Mucosa of rectum (tissue), 2 donors: ENCODE measurements at regions not wholly inside any gene's neighbourhood (a gene's known extent, or its start where the extent isn't known, plus 50 kb on each side); places are given as distances from the start of the nearest gene placed in this dataset.

Experiments used
- H3K27ac ChIP-seq, 2 donors: one replicate each; pipeline ENCODE4 v1.7.0; 2013; ENCODE audit warnings: inconsistent platforms in 2 of 2, low read depth in 2 of 2, low read length in 2 of 2
- H3K27me3 ChIP-seq, 2 donors: one replicate each; pipeline ENCODE4 v1.7.0; 2013; ENCODE audit warnings: low read length in 2 of 2; ENCODE audit not compliant: control insufficient read depth in 2 of 2, insufficient read depth in 2 of 2
- H3K36me3 ChIP-seq, 2 donors: one replicate each; pipeline ENCODE4 v1.7.0; 2013; ENCODE audit warnings: low read length in 2 of 2; ENCODE audit not compliant: control insufficient read depth in 2 of 2, insufficient read depth in 2 of 2
- H3K4me1 ChIP-seq, 2 donors: one replicate each; pipeline ENCODE4 v1.7.0; 2013; ENCODE audit warnings: low read length in 2 of 2, mild to moderate bottlenecking in 1 of 2; ENCODE audit not compliant: control insufficient read depth in 2 of 2, insufficient read depth in 2 of 2
- H3K4me3 ChIP-seq, 2 donors: one replicate each; pipeline ENCODE4 v1.7.0; 2013; ENCODE audit warnings: low read length in 2 of 2
- H3K9ac ChIP-seq, 2 donors: one replicate each; pipeline ENCODE4 v1.7.0; 2013; ENCODE audit warnings: low read length in 2 of 2, low read depth in 1 of 2, mild to moderate bottlenecking in 1 of 2
- H3K9me3 ChIP-seq, 2 donors: one replicate each; pipeline ENCODE4 v1.7.0; 2013; ENCODE audit warnings: low read length in 2 of 2; ENCODE audit not compliant: control insufficient read depth in 2 of 2
- donor health status: healthy.
- donor health status: Normal muscosa, but diverticular disease.

DNA sequence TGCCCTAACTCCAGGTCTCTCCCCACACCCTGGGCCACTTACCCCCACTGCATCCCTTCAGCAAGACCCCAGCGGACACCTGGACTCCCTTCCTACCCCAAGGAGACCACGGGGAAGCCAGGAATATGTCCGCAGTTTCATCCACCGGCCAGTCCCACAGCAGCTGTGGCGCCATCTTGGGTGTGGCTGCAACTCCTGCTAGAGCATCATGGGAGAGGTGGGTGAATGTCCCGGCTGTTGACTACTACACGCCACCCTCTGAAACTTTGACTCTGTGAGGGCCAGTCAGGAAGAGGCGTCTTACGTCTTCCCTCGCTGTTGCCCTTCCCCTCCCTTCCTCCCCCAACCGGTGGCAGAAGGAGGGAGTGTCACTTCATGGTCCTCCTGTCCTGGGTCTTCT lies 238.3 kb upstream of the RNF32 start:
- Histone ChIP-seq H3K36me3 (no peaks in the 10 kb centered on the region), H3K9ac (no peak overlapping the region), H3K27me3 (no peaks in the 10 kb centered on the region), H3K4me3 (no peak overlapping the region), H3K27ac (no peak overlapping the region), H3K9me3 (no peaks in the 10 kb centered on the region), H3K4me1 (no peaks in the 10 kb centered on the region)

DNA sequence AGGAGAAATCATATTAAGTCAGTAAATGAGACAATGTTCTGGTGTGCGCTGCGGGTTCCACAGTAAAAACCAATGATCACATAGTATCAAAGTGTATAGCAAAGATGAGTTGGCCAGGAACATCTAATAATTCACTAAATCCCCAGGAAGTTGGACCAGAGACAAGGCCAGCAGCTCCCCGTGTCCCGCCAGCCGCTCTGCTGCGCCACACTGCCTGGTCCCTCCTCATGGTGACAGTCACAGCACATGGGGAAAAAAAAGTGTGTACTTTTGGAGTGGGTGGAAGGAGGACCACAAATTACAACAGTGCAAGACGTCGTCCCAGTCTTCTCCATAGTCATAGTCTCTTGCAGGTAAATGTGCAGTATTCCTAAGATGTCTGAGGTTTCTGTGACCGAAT lies 239.0 kb upstream of the RNF32 start:
- H3K9me3 ChIP-seq: no peaks in the 10 kb centered on the region
- H3K36me3 ChIP-seq: no peaks in the 10 kb centered on the region
- H3K4me3 ChIP-seq: no peak overlapping the region
- H3K9ac ChIP-seq: no peak overlapping the region
- H3K27ac ChIP-seq: no peak overlapping the region
- no peaks in the 10 kb centered on the region for H3K27me3 ChIP-seq
- no peaks in the 10 kb centered on the region for H3K4me1 ChIP-seq

GRCh38 chr7:156400046-156400445 lies 240.5 kb upstream of the RNF32 start:
- Histone ChIP-seq H3K4me1 (no peaks in the 10 kb centered on the region), H3K9ac (no peak overlapping the region), H3K9me3 (no peaks in the 10 kb centered on the region), H3K36me3 (no peaks in the 10 kb centered on the region), H3K27ac (no peak overlapping the region), H3K4me3 (no peak overlapping the region), H3K27me3 (no peaks in the 10 kb centered on the region)

DNA sequence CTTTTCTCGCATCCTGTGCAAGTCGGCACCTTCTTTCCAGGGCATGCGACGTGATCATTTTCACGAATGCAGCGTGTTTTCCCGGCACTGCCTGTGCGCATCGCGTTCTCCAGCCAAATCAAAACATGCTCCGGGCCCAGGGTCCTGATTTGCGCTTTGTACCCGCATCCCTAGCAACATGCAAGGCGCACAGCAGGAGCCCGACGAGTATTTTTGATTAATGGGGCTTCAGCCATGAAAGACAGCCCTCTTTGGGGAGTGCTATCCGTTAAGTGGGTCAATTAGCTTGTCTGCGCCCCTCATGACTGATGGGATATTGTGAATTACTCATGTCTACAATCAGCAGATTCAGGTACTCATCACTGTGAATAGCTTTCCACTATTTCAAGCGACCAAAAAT lies 243.3 kb upstream of the RNF32 start:
- Histone ChIP-seq H3K36me3 (no peaks in the 10 kb centered on the region), H3K9me3 (no peaks in the 10 kb centered on the region), H3K27me3 (no peaks in the 10 kb centered on the region), H3K9ac (no peak overlapping the region), H3K4me1 (no peaks in the 10 kb centered on the region), H3K27ac (no peak overlapping the region), H3K4me3 (no peak overlapping the region)

DNA sequence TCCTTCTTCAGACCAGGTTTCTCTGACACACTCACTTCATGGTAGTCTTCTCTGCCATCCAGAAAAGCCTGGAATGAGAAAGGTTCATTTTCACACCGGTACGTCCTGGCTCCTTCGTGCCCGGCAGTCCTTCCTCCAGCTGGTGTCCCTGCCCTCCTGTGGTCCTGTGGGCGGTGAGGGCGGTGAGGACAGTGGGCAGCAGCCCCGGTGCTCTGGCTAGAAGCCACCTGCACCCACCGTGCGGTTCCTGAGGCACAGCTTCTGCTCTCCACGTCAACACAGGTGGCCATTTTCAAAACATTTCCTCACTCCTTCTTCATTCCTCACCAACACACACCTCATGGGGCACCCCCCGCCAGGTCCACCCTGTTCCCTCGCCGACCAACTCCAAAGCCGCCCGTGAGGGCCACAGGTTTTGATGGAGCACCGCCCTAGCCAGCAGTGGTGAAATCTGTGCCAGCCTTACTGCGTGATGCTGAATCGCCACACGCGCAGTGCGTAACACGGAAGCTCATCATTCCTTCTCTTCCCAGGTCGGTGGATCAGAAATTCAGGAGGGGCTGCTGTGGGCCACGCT lies 251.4 kb upstream of the RNF32 start:
- no peak overlapping the region for H3K4me3 ChIP-seq
- no peaks in the 10 kb centered on the region for H3K27me3 ChIP-seq
- H3K9ac ChIP-seq: no peak overlapping the region
- no peaks in the 10 kb centered on the region for H3K36me3 ChIP-seq
- H3K4me1 ChIP-seq: no peaks in the 10 kb centered on the region
- H3K9me3 ChIP-seq: no peaks in the 10 kb centered on the region
- no peak overlapping the region for H3K27ac ChIP-seq

DNA sequence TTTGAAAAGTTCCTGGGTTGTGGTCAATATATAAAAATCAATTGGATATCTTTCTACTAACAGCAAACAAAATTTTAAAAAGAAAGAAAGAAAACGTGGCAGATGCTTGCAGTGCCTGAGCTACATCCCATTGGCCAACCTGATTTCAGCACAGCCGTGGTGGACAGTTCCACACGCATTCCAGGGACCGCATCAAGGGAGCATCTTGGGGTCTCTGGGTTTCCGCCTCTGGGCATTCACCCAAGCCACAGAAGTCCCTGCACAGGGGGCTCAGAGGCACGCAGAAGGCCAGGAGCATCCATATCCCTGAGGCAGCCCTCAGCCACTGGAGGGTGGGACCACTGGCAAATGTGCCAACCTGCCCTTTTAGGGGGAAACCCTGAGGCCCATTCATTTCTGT lies 254.5 kb upstream of the RNF32 start:
- Histone ChIP-seq H3K9me3 (no peaks in the 10 kb centered on the region), H3K4me1 (no peaks in the 10 kb centered on the region), H3K27ac (no peak overlapping the region), H3K4me3 (no peak overlapping the region), H3K9ac (no peak overlapping the region), H3K27me3 (no peaks in the 10 kb centered on the region), H3K36me3 (no peaks in the 10 kb centered on the region)

- Histone ChIP-seq H3K4me1 (no peaks in the 10 kb centered on the region), H3K27ac (no peak overlapping the region), H3K9me3 (no peaks in the 10 kb centered on the region), H3K4me3 (no peak overlapping the region), H3K36me3 (no peaks in the 10 kb centered on the region), H3K27me3 (no peaks in the 10 kb centered on the region), H3K9ac (no peak overlapping the region)
Measured at GRCh38 chr7:156384706-156385105, 255.9 kb upstream of the RNF32 start.

DNA sequence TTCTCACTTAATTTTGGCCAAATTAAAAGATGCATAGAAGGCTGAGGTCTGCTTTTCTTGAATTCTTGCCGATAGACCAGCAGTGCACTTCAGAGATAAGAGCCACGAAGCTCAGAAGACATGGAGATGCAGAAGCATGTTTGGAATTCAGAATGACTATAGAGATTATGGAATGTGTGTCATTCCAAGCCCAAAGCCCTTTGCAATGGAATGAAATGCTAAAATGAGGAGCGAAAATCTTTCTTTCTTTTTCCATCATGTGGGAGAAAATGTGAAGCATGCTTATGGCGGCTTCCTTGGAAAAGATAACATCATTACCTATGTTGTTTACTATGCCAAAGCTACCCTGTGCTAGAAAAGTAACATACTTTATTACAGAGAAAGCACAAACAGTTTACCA lies 257.0 kb upstream of the RNF32 start:
- H3K27me3 ChIP-seq: no peaks in the 10 kb centered on the region
- no peak overlapping the region for H3K9ac ChIP-seq
- no peaks in the 10 kb centered on the region for H3K4me1 ChIP-seq
- no peak overlapping the region for H3K4me3 ChIP-seq
- no peaks in the 10 kb centered on the region for H3K9me3 ChIP-seq
- no peak overlapping the region for H3K27ac ChIP-seq
- no peaks in the 10 kb centered on the region for H3K36me3 ChIP-seq

GRCh38 chr7:156380261-156380660 lies 260.3 kb upstream of the RNF32 start:
- Histone ChIP-seq H3K27me3 (no peaks in the 10 kb centered on the region), H3K36me3 (no peaks in the 10 kb centered on the region), H3K4me3 (no peak overlapping the region), H3K4me1 (no peaks in the 10 kb centered on the region), H3K9ac (no peak overlapping the region), H3K27ac (no peak overlapping the region), H3K9me3 (no peaks in the 10 kb centered on the region)

DNA sequence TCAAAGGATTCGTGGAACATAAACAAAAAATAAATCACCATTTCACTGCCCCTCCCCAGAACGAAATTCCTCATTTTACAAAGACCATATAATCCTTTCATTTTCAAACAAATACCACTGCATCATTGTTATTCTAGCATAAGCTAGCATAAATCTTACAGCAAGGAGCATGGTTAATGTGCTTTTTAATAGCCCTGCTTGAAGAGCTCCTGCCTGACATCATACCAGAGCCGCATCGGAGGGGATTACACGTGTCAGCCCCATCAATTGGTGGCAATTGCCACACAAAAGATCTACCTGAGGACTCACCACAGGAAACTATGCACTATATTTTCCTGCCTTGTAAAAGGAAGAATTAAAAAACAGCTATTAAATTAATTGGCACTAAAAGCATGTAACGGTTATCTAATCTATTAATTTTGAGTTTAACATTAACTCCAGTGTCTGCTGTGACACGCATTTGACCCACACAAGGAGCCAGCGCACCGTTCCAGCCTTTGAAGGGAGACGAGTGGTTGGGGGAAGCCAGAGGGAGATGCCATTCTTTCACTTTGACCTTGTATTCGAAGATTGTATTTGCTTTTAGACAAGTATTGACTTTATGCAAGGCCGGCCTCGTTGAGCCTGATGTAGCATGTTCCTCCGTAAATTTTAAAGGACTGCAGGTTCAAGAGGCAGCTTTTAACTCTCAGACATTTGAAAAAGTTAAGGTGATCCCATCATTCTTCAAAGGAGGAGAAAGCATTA lies 261.1 kb upstream of the RNF32 start:
- H3K36me3 ChIP-seq: no peaks in the 10 kb centered on the region
- H3K4me3 ChIP-seq: no peak overlapping the region
- H3K9me3 ChIP-seq: no peaks in the 10 kb centered on the region
- no peak overlapping the region for H3K27ac ChIP-seq
- no peaks in the 10 kb centered on the region for H3K4me1 ChIP-seq
- no peaks in the 10 kb centered on the region for H3K27me3 ChIP-seq
- no peak overlapping the region for H3K9ac ChIP-seq
